OCI-M1 (cell line): ENCODE measurements at regions not wholly inside any gene's neighbourhood (a gene's known extent, or its start where the extent isn't known, plus 50 kb on each side); places are given as distances from the start of the nearest gene placed in this dataset.
"Not testable (repeated sequence)": the region's sequence is repeated elsewhere in the genome, so short reads cannot be mapped to it uniquely, and the experiment has no call there.

Experiments used
- DNase-seq: peaks from one replicate; lab custom pipeline; 2025; lab: John Stamatoyannopoulos, UW

GRCh38 chr1:21385022-21385421 lies 54.9 kb upstream of the NBPF3 start:
- no peak for DNase-seq

GRCh38 chr1:21384620-21385019 lies 55.3 kb upstream of the NBPF3 start:
- peak; percentile 17 for DNase-seq

DNA sequence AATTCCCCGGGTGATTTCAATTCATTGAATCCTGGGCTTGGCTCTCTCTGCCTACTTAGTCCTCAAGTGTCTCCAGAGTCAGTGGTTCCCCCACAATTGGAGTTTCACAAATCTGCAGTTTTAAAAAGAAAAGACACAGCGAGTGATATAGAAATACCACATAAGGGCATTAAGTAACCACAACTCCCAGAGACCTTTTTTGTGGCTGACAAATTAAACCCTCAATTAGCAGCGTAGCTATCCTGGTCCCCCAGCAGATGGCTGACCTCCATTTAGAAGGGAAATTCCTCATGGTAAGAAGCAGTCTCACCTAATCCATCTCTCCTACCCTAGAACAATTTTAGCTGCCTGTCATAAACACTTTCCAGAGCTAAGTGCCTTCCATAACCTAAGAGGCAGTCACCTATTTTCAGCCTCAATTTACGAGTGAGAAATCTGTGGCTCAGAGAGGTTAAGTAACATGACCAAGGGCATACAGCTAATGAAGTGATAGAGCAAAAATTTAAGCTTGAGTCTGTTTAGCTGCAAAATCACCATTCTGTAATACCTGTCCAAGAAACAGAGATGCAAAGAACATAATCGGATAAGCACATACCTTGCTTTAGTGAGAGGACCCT lies 56.0 kb upstream of the NBPF3 start:
- no peak for DNase-seq

DNA sequence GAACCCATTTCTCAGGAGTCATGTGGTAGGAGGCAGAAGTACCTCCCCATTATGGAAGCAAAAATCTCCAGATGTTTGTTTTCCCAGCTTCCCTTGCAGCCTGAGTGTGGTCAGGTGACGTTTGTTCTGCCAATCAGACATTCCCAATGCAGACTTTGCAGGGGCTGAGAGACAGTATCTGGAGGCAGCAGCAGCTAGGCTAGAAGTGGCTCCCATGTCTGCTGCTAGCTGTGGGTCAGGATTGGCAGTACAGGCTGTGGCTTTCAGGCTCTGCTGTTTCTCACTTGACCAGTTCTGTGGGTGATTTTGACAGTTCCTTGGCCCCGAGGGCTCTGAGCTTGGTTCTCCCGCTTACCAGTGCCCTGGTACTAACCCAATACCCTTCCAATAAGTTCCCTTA lies 58.6 kb upstream of the NBPF3 start:
- peak; percentile 25 for DNase-seq

- not testable (repeated sequence) for DNase-seq
Measured at GRCh38 chr1:21380147-21380546, 59.8 kb upstream of the NBPF3 start.

GRCh38 chr1:21379571-21379970 lies 60.4 kb upstream of the NBPF3 start:
- DNase-seq, result no peak

DNA sequence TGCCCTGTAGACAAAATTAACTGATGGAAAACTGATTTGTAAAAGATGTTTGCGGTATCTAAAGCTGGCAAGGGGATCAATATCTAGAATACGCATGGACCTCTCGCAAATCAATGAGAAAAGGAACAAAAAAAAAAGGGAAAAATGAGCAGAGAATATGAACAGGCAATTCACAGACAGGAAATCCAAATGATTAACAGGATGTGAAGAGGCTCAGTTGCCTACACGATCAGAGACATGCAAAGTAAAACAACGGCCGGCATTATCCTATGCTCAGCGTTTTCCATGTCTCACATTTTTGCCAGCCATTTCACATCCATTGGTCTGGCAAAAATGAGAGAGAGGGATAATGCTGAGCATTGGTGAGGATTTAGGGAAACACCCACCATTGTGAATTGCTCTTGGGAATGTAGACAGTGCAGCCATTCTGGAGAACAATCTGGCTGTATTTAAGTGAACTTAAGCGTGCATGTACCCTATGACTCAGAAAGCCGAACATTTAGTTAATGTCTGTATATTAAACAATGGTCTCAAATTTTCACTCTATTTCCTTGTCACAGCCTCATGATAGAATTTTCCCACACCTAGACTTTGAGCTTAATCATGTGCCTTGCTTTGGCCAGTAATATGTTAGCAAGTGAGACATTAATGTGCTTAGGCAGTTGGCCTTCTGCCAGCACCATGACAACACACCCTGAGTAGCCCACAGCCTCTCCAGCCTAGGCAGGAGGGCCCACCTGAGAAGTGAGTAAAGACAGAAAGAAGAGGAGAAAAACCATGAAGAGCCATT lies 61.0 kb upstream of the NBPF3 start:
- DNase-seq, result no peak

DNA sequence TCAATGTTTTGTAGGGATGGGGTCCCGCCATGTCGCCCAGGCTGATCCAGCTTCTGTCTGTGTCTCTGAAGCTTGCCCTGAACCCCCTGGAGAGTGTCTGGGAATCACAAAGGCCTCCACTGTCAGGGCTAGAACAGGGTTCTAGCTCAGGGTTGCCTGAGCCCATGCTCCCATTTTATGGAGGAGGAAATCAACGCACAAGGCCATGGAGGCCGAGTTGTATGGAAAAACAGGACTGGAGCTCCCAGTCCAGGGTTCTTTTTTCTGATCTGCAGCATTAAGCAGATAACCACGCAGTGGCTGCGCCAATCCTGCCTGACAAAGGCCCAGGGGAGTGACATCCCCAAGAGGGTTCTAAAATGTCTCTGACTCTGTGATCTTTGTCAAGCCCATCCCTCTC lies 67.6 kb upstream of the NBPF3 start:
- no peak for DNase-seq

DNA sequence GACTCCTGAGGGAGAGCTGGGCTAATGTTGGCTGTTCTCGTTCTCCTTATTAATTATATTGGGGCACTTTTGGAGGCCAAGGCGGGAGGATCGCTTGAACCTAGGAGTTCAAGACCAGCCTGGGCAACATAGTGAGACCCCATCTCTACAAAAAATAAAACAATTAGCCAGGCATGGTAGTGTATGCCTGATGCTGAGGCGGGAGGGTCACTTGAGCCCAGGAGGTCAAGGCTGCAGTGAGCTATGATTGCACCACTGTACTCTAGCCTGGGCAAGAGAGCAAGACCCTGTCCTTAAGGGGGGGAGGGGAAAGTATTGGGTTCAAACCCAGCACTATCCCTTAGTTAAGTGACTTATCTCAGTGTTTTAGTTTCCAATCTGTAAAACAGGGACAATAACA lies 70.0 kb upstream of the NBPF3 start:
- no peak for DNase-seq

GRCh38 chr1:21368515-21369289 lies 71.2 kb upstream of the NBPF3 start:
- DNase-seq, result peak; percentile 77

DNA sequence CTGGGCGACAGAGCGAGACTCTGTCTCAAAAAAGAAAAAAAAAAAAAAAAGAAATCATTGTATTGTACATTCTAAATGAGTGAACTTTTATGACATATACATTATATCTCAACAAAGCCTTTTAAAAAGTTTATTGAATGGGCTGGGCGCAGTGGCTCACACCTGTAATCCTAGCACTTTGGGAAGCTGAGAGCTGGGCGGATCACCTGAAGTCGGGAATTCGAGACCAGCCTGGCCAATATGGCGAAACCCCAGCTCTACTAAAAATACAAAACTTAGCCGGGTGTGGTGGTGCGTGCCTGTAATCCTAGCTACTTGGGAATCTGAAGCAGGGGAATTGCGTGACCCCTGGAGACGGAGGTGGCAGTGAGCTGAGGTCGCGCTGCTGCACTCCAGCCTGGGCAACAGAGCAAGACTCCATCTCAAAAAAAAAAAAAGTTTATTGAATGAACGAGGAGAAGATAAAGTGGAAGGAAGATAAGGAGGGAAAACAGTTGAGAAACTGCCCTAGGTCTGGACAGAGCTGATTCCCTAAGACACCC lies 71.9 kb upstream of the NBPF3 start:
- not testable (repeated sequence) for DNase-seq

DNA sequence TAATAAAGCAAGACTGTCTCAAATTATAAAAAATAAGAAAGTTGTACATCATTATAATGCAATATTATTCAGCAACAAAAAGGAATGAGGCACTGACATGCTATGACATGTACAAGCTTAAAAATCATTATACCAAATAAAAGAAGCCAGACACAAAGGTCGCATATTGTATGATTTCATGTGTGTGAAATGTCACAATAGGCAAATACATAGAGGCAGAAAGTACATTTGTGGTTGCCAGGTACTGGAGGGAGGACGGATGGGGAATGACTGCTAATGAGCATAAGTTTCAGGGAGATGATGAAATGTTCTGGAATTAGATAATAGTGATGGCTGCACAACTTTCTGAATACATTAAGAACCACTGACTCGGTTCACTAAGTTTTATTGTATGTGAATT lies 73.6 kb upstream of the NBPF3 start:
- no peak for DNase-seq

DNA sequence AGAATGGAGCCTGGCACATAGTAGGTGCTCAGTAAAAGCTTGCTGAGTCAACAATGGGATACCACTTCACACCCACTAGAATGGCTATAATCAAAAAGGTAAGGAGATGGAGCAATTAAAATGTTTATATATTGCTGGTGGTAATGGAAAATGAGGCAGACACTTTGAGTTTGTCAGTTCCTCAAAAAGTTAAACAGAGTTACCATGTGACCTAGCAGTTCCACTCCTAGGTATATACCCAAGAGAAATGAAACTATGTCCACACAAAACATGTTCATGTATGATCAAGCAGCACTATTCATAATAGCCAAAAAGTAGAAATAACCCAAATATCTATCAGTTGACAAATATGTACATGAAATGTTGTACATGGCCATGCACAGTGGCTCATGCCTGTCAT lies 74.8 kb upstream of the ECE1 start:
- peak; percentile 31 for DNase-seq

- DNase-seq, result no peak
Measured at GRCh38 chr1:21362096-21362495, 71.8 kb upstream of the ECE1 start.

- DNase-seq, result no peak
Measured at GRCh38 chr1:21361506-21361905, 71.2 kb upstream of the ECE1 start.

- DNase-seq, result no peak
Measured at GRCh38 chr1:21357161-21357560, 66.9 kb upstream of the ECE1 start.

DNA sequence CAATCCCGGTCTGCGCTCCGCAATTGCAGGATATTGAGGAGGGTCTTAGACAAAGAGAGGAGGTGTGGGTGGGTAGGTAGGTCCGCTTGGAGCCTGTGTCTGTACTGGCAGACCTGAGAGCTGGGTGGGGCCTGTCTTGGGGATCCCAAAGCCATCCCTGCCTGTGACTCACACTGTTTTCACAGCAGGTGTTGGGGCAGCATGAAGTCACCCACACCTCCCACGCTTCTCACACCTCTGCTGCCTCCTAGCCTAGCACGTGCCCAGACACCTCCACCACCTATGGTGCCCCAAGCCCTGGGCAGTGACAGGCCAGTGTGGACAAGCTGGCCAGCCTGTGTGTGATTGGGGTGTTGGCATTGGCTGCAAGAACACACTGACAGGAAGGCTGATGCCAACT lies 65.7 kb upstream of the ECE1 start:
- DNase-seq, result no peak

DNA sequence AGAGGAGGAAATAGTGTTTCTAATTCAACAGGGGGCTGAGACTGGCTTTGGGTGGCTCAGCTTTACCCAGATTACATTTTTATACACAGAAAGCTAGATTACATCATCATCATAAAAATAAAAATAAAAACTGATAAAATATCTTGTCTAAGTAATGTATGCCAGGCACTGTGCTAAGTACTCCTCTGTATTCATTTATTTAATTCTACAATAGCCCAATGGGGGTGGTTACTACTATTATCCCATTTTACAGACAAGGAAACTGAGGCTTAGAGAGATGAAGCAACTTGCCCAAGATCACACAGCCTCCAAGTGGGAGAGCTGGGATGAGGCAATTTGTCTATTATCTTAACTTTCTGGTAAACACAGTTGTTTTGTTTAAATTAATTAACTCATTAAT lies 62.3 kb upstream of the ECE1 start:
- no peak for DNase-seq

DNA sequence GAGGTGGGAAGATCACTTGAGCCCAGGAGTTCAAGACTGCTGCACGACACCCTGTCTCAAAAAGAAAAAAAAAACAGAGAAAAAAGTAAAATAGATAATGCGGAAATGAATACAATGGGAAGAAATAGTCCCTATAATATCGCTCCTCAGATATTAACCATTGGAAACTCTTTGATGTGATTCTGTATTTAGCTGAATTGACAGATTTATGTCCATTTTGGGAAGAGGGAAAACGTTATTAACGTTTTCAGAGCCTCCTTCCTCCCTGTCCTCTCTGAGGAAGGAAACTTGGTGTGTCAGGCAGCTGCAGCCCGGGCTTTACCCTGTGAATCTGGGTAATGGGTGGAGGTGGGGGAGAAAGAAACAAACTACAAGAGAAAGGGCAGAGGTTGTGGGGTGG lies 61.6 kb upstream of the ECE1 start:
- DNase-seq, result no peak

DNA sequence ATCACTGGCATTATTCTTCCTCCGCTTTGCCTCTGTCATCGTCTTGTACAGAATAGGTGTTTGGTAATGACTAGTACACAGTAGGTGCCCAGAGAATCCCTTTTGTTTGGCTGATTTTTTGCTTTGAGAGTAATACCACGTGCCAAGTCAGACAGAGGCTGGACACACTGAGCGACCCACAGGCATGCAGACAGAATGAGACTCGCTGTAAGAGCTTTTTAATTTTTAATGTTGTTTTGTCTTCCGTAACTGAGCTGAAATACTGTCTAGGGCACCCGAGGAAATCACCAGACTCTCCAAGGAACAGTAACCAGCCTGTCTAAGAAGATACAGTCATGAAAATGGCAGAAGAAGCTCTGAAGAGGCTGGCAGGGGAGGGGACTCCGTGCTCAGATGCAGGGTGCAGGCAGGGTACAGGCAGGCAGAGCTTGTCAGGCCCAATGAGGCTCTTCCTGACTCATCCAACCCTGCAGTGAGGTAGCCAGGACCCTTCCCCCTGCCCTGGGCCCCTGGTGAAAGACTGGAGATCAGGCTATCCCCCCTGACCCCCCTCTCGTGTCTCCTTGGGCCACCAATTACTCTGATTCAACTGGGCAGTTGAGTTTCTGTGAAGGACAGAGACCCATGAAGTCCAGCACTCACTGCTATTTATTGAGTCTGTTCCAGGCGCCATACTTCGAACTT lies 60.1 kb upstream of the ECE1 start:
- DNase-seq, result no peak

- DNase-seq, result no peak
Measured at GRCh38 chr1:21349693-21350092, 59.4 kb upstream of the ECE1 start.

GRCh38 chr1:21347072-21347581 lies 56.9 kb upstream of the ECE1 start:
- no peak for DNase-seq
